Testis (tissue), 2 donors: ENCODE measurements at regions not wholly inside any gene's neighbourhood (a gene's known extent, or its start where the extent isn't known, plus 50 kb on each side); places are given as distances from the start of the nearest gene placed in this dataset.

ENCODE experiments used
- POLR2A ChIP-seq: fragments of 450-650 bp; IDR thresholded peaks from one replicate; pipeline ENCODE4 v1.6.1; 2017; ENCODE audit warnings: antibody characterized with exemption, mild to moderate bottlenecking, moderate library complexity
- TF ChIP-seq, protein P1 (sequence below), 3 experiments: fragments of 450-650 bp in 2 of 3; fragments of 200-600 bp in 1 of 3; sonication (generic) in 1 of 3; IDR thresholded peaks; one replicate each; pipeline ENCODE4 v1.5.1; 2016 to 2019; ENCODE audit warnings: antibody characterized with exemption in 3 of 3, mild to moderate bottlenecking in 2 of 3, moderate library complexity in 1 of 3

DNA sequence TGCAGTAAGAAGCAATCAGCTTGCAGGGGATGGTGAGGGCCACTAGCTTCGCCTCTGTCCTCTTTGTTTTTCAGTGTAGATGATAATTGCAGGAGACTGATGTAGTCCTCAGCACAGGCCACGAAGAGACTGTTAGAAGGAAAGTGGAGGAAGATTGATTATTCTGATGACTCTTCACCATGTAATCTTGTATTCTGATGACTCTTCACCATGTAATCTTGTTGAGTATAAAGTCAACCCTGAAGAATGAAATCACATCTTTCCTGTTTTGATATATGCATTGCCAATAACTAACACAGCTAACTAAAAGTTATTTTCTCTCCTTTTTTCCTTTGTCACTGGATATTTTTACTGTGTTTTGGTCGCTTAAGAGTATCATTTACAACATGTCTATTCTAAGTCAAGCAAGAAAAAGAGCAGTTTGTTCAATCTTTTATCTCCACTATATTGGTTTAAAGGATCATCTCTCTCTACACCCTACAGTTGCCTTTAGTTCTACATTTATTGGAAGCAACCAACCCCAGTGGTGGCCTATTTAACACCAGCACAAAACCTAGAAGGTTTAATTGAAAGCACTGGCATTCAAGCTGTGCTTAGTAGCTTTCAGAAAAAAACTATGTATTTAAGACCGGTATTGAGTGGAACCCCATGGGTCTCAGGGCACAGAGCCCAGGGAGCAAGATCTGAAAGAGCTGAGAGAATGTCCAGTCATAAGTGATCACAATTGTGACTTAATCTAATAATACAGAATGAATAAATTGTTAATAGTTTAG, 107.2 kb upstream of the BTBD3 start:
- TF ChIP-seq POLR2A = no peak
- TF ChIP-seq, protein P1, sequence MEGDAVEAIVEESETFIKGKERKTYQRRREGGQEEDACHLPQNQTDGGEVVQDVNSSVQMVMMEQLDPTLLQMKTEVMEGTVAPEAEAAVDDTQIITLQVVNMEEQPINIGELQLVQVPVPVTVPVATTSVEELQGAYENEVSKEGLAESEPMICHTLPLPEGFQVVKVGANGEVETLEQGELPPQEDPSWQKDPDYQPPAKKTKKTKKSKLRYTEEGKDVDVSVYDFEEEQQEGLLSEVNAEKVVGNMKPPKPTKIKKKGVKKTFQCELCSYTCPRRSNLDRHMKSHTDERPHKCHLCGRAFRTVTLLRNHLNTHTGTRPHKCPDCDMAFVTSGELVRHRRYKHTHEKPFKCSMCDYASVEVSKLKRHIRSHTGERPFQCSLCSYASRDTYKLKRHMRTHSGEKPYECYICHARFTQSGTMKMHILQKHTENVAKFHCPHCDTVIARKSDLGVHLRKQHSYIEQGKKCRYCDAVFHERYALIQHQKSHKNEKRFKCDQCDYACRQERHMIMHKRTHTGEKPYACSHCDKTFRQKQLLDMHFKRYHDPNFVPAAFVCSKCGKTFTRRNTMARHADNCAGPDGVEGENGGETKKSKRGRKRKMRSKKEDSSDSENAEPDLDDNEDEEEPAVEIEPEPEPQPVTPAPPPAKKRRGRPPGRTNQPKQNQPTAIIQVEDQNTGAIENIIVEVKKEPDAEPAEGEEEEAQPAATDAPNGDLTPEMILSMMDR (IDR thresholded peaks at IDR 0.05) = no peak
